HEK293 (cell line): ENCODE measurements at regions not wholly inside any gene's neighbourhood (a gene's known extent, or its start where the extent isn't known, plus 50 kb on each side); places are given as distances from the start of the nearest gene placed in this dataset.

ENCODE experiments used
- ZNF366 ChIP-seq: fragments of 450-650 bp; formaldehyde crosslinking; conservative IDR thresholded peaks from 2 replicates; pipeline ENCODE4 v1.5.1; 2016; ENCODE audit warnings: missing biosample characterization, missing genetic modification characterization
- ZNF549 ChIP-seq: fragments of 450-650 bp; IDR thresholded peaks from 2 replicates; pipeline ENCODE4 v1.5.1; 2018; ENCODE audit warnings: missing biosample characterization, missing genetic modification characterization, mild to moderate bottlenecking, inconsistent platforms, moderate library complexity

- no peak for TF ChIP-seq ZNF366 (tag by site-specific recombination)
- TF ChIP-seq ZNF549 = no peak
Observed at GRCh38 chr10:133026726-133027395, 60.9 kb upstream of the ADGRA1 start.
